HepG2 (cell line): ENCODE measurements at regions not wholly inside any gene's neighbourhood (a gene's known extent, or its start where the extent isn't known, plus 50 kb on each side); places are given as distances from the start of the nearest gene placed in this dataset.
"Not testable (repeated sequence)": the region's sequence is repeated elsewhere in the genome, so short reads cannot be mapped to it uniquely, and the experiment has no call there.

Experiments
- ATAC-seq: fragments of 200-7000 bp; cut with Tn5 transposase; 3 replicates; pipeline ENCODE4 v1.9.1; 2020; ENCODE audit warnings: mild to moderate bottlenecking, moderate library complexity
- BruUV-seq: library from RNA; stranded (reverse); fragments of 400-500 nt; replicated peaks from 2 replicates; lab custom pipeline; 2021; lab: Mats Ljungman, UMichigan
- CTCF ChIA-PET: fragments of 300-600 bp; formaldehyde crosslinking; extraction: SDS; loops from one replicate; lab custom pipeline; 2021; ENCODE audit warnings: low total read pairs, inconsistent platforms, low intra/inter-chr PET ratio; lab: Yijun Ruan, JAX
- POLR2A ChIA-PET: fragments of 350-600 bp; sonication (Branson Sonifier 250); formaldehyde crosslinking; loops from one replicate; lab custom pipeline; 2020; ENCODE audit warnings: antibody characterized with exemption, inconsistent platforms; lab: Yijun Ruan, JAX
- DNase-seq: peaks from one replicate; pipeline ENCODE4 v3.0.0-alpha.2; 2015; ENCODE audit warnings: low spot score
- FAIRE-seq: peaks from 3 replicates; lab custom pipeline; 2011; peaks lifted over from hg19 to GRCh38; lab: Jason Lieb, UNC
- H2AFZ ChIP-seq: one replicate; pipeline ENCODE4 v1.6.1; 2011; ENCODE audit warnings: low read length, inconsistent platforms
- H3K27ac ChIP-seq: fragments of 300-600 bp; 3 replicates; pipeline ENCODE4 v1.8.0; 2011; ENCODE audit warnings: mixed run types, mild to moderate bottlenecking, mixed read lengths, low read length, inconsistent platforms; ENCODE audit not compliant: insufficient read depth; ENCODE audit errors: extremely low read length
- H3K27me3 ChIP-seq, 2 experiments: fragments of 200-600 bp in 1 of 2; 2 replicates in 1 of 2; 3 replicates in 1 of 2; pipeline versions ENCODE4 v1.6.0 to v1.8.0; 2011; ENCODE audit warnings: low read length in 2 of 2, mild to moderate bottlenecking in 2 of 2, moderate library complexity in 2 of 2, inconsistent platforms in 1 of 2; ENCODE audit not compliant: insufficient read depth in 2 of 2, control insufficient read depth in 1 of 2
- H3K36me3 ChIP-seq, 2 experiments: fragments of 200-600 bp in 1 of 2; replicated peaks in 1 of 2; 2 replicates in 1 of 2; 3 replicates in 1 of 2; pipeline versions ENCODE4 v1.5.1 to v1.8.0; 2011; ENCODE audit warnings: low read length in 2 of 2, inconsistent platforms in 1 of 2; ENCODE audit not compliant: insufficient read depth in 2 of 2, control insufficient read depth in 1 of 2
- H3K4me1 ChIP-seq: 2 replicates; pipeline ENCODE4 v1.5.1; 2012; ENCODE audit warnings: low read length, inconsistent platforms; ENCODE audit not compliant: insufficient read depth
- H3K4me2 ChIP-seq: 2 replicates; pipeline ENCODE4 v1.6.0; 2011; ENCODE audit warnings: low read depth, low read length, inconsistent platforms
- H3K4me3 ChIP-seq, 3 experiments: fragments of 200-600 bp in 1 of 3; sonication (generic), shearing (Covaris generic) in 1 of 3; replicated peaks in 1 of 3; 2 replicates each; pipeline ENCODE4 v1.5.1; 2011 to 2016; ENCODE audit warnings: low read length in 3 of 3, inconsistent platforms in 2 of 3, low read depth in 2 of 3, mild to moderate bottlenecking in 2 of 3, control low read depth in 1 of 3, mixed read lengths in 1 of 3; ENCODE audit not compliant: insufficient read depth in 1 of 3
- H3K79me2 ChIP-seq: one replicate; pipeline ENCODE4 v1.6.1; 2011; ENCODE audit warnings: low read length, inconsistent platforms; ENCODE audit not compliant: insufficient read depth
- H3K9ac ChIP-seq: 2 replicates; pipeline ENCODE4 v1.6.0; 2011; ENCODE audit warnings: mild to moderate bottlenecking, low read depth, low read length, inconsistent platforms; ENCODE audit not compliant: insufficient read depth
- H3K9me3 ChIP-seq: 2 replicates; pipeline ENCODE4 v1.5.1; 2012; ENCODE audit warnings: mild to moderate bottlenecking, low read length
- H4K20me1 ChIP-seq: 2 replicates; pipeline ENCODE4 v1.6.0; 2011; ENCODE audit warnings: inconsistent platforms, mild to moderate bottlenecking, low read length, moderate library complexity; ENCODE audit not compliant: insufficient read depth
- WGBS: methylation state at CpG from one replicate; pipeline ENCODE4 v1.1.6; 2017; ENCODE audit warnings: low lambda C conversion rate; 5-methylcytosine and 5-hydroxymethylcytosine counted together
- in situ Hi-C: cut with HindIII; loops from 2 replicates; pipeline ENCODE4 v1.10.0; 2017; ENCODE audit warnings: low pct_unique_long_range_greater_than_20kb; ENCODE audit not compliant: extremely low pct_ligation_motif_present
- intact Hi-C: fragments of 100-400 bp; cut with micrococcal nuclease; formaldehyde crosslinking; loops from one replicate; pipeline ENCODE4 v1.10.0; 2022; ENCODE audit not compliant: unreplicated experiment

DNA sequence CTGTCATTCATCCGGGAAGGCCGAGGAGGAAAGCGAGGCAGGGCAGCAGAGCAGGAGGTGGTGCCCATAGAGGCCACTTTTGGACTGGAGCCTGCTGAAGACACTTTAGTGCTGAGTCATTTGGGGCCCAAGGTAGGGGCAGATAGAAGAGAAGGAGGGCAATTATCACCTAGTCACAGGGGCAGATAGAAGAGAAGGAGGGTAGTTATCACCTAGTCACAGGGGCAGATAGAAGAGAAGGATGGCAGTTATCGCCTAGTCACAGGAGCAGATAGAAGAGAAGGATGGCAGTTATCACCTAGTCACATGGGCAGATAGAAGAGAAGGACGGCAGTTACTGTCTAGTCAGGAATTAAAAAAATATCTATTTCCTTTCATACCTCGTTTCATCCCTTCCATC, 1372.6 kb downstream of the FOXD4L5 start:
- ATAC-seq, intact Hi-C loops, H3K27me3 ChIP-seq, H3K36me3 ChIP-seq, CTCF ChIA-PET, H3K79me2 ChIP-seq, BruUV-seq, H3K4me3 ChIP-seq, H3K4me1 ChIP-seq, H3K9ac ChIP-seq, in situ Hi-C loops, H3K27ac ChIP-seq, H2AFZ ChIP-seq, H3K4me2 ChIP-seq, DNase-seq, POLR2A ChIA-PET, FAIRE-seq, H3K9me3 ChIP-seq, H4K20me1 ChIP-seq: not testable (repeated sequence)
- 34% methylated on average over 6 of the region's 6 CpGs for WGBS

DNA sequence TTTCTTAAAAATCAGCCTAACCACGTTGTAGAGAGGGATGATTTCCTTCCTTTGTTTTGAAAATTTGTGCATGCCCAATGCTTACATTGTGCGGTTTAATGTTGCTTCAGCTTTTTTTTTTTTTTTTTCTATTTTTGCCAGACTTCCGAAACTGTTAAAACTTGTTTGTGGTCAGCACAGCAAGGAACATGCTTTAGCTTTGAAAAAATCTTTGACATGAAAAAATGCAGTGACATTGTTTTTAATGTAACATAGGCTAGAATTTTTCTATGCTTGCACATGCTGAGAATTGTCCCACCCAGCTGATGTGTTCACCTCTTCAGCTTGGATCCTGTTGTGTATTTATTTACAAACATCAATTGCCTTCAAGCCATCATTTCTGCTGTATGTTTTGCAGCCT, 1375.9 kb downstream of the FOXD4L5 start:
- H3K79me2 ChIP-seq, H3K27me3 ChIP-seq, BruUV-seq, in situ Hi-C loops, DNase-seq, FAIRE-seq, H4K20me1 ChIP-seq, POLR2A ChIA-PET, H3K4me3 ChIP-seq, H3K27ac ChIP-seq, H3K9me3 ChIP-seq, H3K36me3 ChIP-seq, H3K4me2 ChIP-seq, H3K9ac ChIP-seq, intact Hi-C loops, ATAC-seq, H3K4me1 ChIP-seq, H2AFZ ChIP-seq, CTCF ChIA-PET: not testable (repeated sequence)
- 37% methylated on average over 3 of the region's 3 CpGs for WGBS

DNA sequence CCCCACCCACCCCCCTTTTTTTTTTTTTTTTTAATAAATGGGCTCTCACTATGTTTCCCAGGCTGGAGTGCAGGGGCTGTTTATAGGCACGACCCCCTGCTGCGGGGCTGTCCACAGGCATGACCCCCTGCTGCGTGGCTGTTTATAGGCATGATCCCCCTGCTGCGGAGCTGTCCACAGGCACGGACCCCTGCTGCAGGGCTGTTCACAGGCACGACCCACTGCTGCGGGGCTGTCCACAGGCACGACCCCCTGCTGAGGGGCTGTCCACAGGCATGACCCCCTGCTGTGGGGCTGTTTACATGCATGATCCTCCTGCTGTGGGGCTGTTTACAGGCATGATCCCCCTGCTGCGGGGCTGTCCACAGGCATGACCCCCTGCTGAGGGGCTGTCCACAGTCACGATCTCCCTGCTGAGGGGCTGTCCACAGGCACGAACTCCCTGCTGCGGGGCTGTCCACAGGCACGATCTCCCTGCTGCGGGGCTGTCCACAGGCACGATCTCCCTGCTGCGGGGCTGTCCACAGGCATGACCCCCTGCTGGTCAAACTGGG, 1385.3 kb downstream of the FOXD4L5 start:
- H3K4me1 ChIP-seq, H3K79me2 ChIP-seq, H3K9ac ChIP-seq, H3K4me2 ChIP-seq, intact Hi-C loops, BruUV-seq, H3K27me3 ChIP-seq, FAIRE-seq, H4K20me1 ChIP-seq, H3K4me3 ChIP-seq, in situ Hi-C loops, CTCF ChIA-PET, H2AFZ ChIP-seq, ATAC-seq, H3K27ac ChIP-seq, H3K36me3 ChIP-seq, H3K9me3 ChIP-seq, POLR2A ChIA-PET, DNase-seq: not testable (repeated sequence)
- WGBS, result 31% methylated on average over 9 of the region's 16 CpGs

DNA sequence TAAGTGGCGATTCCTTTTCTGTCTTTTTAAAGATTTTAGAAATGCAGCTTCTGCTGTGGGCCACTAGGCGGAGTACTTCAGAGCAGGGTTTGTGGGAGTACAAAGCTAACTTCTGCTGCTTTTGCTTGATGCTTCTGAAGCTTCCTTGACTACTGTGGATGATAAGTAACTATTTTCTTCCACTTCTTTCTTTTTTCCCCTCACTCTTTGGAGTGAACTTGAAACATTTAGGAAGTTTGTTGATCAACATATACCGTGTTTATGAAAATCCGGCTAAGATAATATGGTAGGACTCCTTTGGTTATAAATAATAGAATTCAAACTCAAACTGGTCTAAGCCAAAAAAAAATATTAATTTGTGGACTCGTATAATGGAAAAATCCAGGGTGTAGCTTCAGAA, 1403.6 kb downstream of the FOXD4L5 start:
- FAIRE-seq, H3K36me3 ChIP-seq, H3K4me3 ChIP-seq, CTCF ChIA-PET, H3K4me1 ChIP-seq, H3K9ac ChIP-seq, BruUV-seq, H2AFZ ChIP-seq, POLR2A ChIA-PET, in situ Hi-C loops, DNase-seq, ATAC-seq, H3K9me3 ChIP-seq, H4K20me1 ChIP-seq, intact Hi-C loops, H3K79me2 ChIP-seq, H3K4me2 ChIP-seq, H3K27me3 ChIP-seq, H3K27ac ChIP-seq: not testable (repeated sequence)
- 39% methylated on average over 4 of the region's 5 CpGs for WGBS
